Ishikawa (cell line): ENCODE measurements at regions not wholly inside any gene's neighbourhood (a gene's known extent, or its start where the extent isn't known, plus 50 kb on each side); places are given as distances from the start of the nearest gene placed in this dataset.

Source experiments
- CEBPB ChIP-seq: IDR thresholded peaks from 2 replicates; pipeline ENCODE4 v1.6.1; 2012
- CREB1 ChIP-seq: IDR thresholded peaks from 2 replicates; pipeline ENCODE4 v1.6.1; 2012; ENCODE audit warnings: low read depth
- EGR1 ChIP-seq: IDR thresholded peaks from 2 replicates; pipeline ENCODE4 v1.6.1; 2012
- EP300 ChIP-seq: IDR thresholded peaks from 2 replicates; pipeline ENCODE4 v1.6.1; 2012; ENCODE audit warnings: borderline replicate concordance
- FOXM1 ChIP-seq: IDR thresholded peaks from 2 replicates; pipeline ENCODE4 v1.6.1; 2012; ENCODE audit warnings: low read depth, borderline replicate concordance
- MAX ChIP-seq: IDR thresholded peaks from 2 replicates; pipeline ENCODE4 v1.6.1; 2012
- NFIC ChIP-seq: IDR thresholded peaks from 2 replicates; pipeline ENCODE4 v1.6.1; 2012
- RAD21 ChIP-seq: IDR thresholded peaks from 2 replicates; pipeline ENCODE4 v1.6.1; 2012; ENCODE audit warnings: low read depth
- REST ChIP-seq: IDR thresholded peaks from 2 replicates; pipeline ENCODE4 v1.6.1; 2012; ENCODE audit warnings: low read depth, mild to moderate bottlenecking
- TAF1 ChIP-seq: IDR thresholded peaks from 2 replicates; pipeline ENCODE4 v1.6.1; 2012; ENCODE audit warnings: low read depth, mild to moderate bottlenecking
- TCF12 ChIP-seq: IDR thresholded peaks from 2 replicates; pipeline ENCODE4 v1.6.1; 2012; ENCODE audit warnings: low read depth
- TEAD4 ChIP-seq: IDR thresholded peaks from 2 replicates; pipeline ENCODE4 v1.6.1; 2012
- USF1 ChIP-seq: IDR thresholded peaks from 2 replicates; pipeline ENCODE4 v1.6.1; 2012
- YY1 ChIP-seq: IDR thresholded peaks from 2 replicates; pipeline ENCODE4 v1.6.1; 2012; ENCODE audit warnings: low read depth
- ZBTB7A ChIP-seq: IDR thresholded peaks from 2 replicates; pipeline ENCODE4 v1.6.1; 2012; ENCODE audit warnings: low read depth

GRCh38 chr18:78731398-78732032, 248.1 kb upstream of the SALL3 start:
- TF ChIP-seq CEBPB (no peak), REST (no peak), ZBTB7A (no peak), TCF12 (no peak), EP300 (no peak), TAF1 (no peak), RAD21 (no peak)

GRCh38 chr18:78732273-78733210, 247.1 kb upstream of the SALL3 start:
- TF ChIP-seq TCF12 (no peak), RAD21 (no peak), REST (no peak), USF1 (no peak), YY1 (no peak), EGR1 (no peak), CREB1 (no peak), NFIC (no peak), EP300 (no peak), FOXM1 (no peak), ZBTB7A (no peak), CEBPB (no peak)

GRCh38 chr18:78733762-78734613, 245.6 kb upstream of the SALL3 start:
- TF ChIP-seq MAX (no peak), TCF12 (no peak), ZBTB7A (no peak), YY1 (no peak), NFIC (no peak), EP300 (no peak)

GRCh38 chr18:78734614-78734945, 245.0 kb upstream of the SALL3 start:
- TF ChIP-seq TCF12: no peak
- no peak for TF ChIP-seq CREB1
- TF ChIP-seq CEBPB: no peak
- no peak for TF ChIP-seq YY1
- TF ChIP-seq ZBTB7A: no peak
- TF ChIP-seq MAX: no peak
- TF ChIP-seq FOXM1: no peak
- no peak for TF ChIP-seq REST
- no peak for TF ChIP-seq USF1
- TF ChIP-seq TEAD4: no peak
- no peak for TF ChIP-seq EP300
- TF ChIP-seq NFIC: no peak
- no peak for TF ChIP-seq EGR1
- no peak for TF ChIP-seq TAF1
